Type B pancreatic cell (in vitro differentiated cells): ENCODE measurements at regions not wholly inside any gene's neighbourhood (a gene's known extent, or its start where the extent isn't known, plus 50 kb on each side); places are given as distances from the start of the nearest gene placed in this dataset.

ENCODE experiments used
- DNase-seq: peaks from one replicate; pipeline ENCODE4 v3.0.0; 2021; ENCODE audit warnings: mixed read lengths; ENCODE audit not compliant: unreplicated experiment; ENCODE audit errors: extremely low spot score
- H3K27ac Mint-ChIP-seq: 2 replicates; pipeline ENCODE4 v1.8.0; 2021; ENCODE audit warnings: mild to moderate bottlenecking, mixed read lengths
- H3K27me3 Mint-ChIP-seq: 2 replicates; pipeline ENCODE4 v1.8.0; 2021; ENCODE audit warnings: mixed read lengths
- H3K36me3 Mint-ChIP-seq: 2 replicates; pipeline ENCODE4 v1.8.0; 2021; ENCODE audit warnings: mixed read lengths
- H3K4me1 Mint-ChIP-seq: one replicate; pipeline ENCODE4 v1.8.0; 2021; ENCODE audit warnings: mixed read lengths; ENCODE audit not compliant: unreplicated experiment
- H3K4me3 Mint-ChIP-seq: 2 replicates; pipeline ENCODE4 v1.8.0; 2021; ENCODE audit warnings: mild to moderate bottlenecking, mixed read lengths
- H3K9me3 Mint-ChIP-seq: 2 replicates; pipeline ENCODE4 v1.8.0; 2021; ENCODE audit warnings: mixed read lengths
- CTCF ChIP-seq: fragments of 200-600 bp; sonication (generic); conservative IDR thresholded peaks from 2 replicates; pipeline ENCODE4 v1.5.0; 2021; ENCODE audit warnings: antibody characterized with exemption, mild to moderate bottlenecking

- H3K4me3 Mint-ChIP-seq = no peak overlapping the region
- H3K9me3 Mint-ChIP-seq = peaks cover 9% of the 10 kb centered on the region
- DNase-seq = no peak
- no peaks in the 10 kb centered on the region for H3K27me3 Mint-ChIP-seq
- no peaks in the 10 kb centered on the region for H3K4me1 Mint-ChIP-seq
- no peak overlapping the region for H3K27ac Mint-ChIP-seq
- no peak for TF ChIP-seq CTCF
- H3K36me3 Mint-ChIP-seq = no peaks in the 10 kb centered on the region
Measured at GRCh38 chr9:85142496-85142911, 473.0 kb downstream of the NTRK2 start.

- DNase-seq = no peak
- no peaks in the 10 kb centered on the region for H3K27me3 Mint-ChIP-seq
- H3K4me3 Mint-ChIP-seq = no peak overlapping the region
- no peaks in the 10 kb centered on the region for H3K36me3 Mint-ChIP-seq
- H3K27ac Mint-ChIP-seq = no peak overlapping the region
- TF ChIP-seq CTCF = no peak
- H3K4me1 Mint-ChIP-seq = no peaks in the 10 kb centered on the region
- peaks cover 3% of the 10 kb centered on the region for H3K9me3 Mint-ChIP-seq
Measured at GRCh38 chr9:85137696-85138095, 468.2 kb downstream of the NTRK2 start.

GRCh38 chr9:85136987-85137386 lies 467.5 kb downstream of the NTRK2 start:
- no peak for DNase-seq
- TF ChIP-seq CTCF = no peak
- Mint-ChIP-seq H3K36me3 (no peaks in the 10 kb centered on the region), H3K27ac (no peak overlapping the region), H3K9me3 (peaks cover 5% of the 10 kb centered on the region), H3K4me1 (no peaks in the 10 kb centered on the region), H3K4me3 (no peak overlapping the region), H3K27me3 (no peaks in the 10 kb centered on the region)

- no peak overlapping the region for H3K27ac Mint-ChIP-seq
- H3K27me3 Mint-ChIP-seq = no peaks in the 10 kb centered on the region
- TF ChIP-seq CTCF = no peak
- no peak for DNase-seq
- no peaks in the 10 kb centered on the region for H3K4me1 Mint-ChIP-seq
- H3K4me3 Mint-ChIP-seq = no peak overlapping the region
- H3K9me3 Mint-ChIP-seq = peaks cover 5% of the 10 kb centered on the region
- H3K36me3 Mint-ChIP-seq = no peaks in the 10 kb centered on the region
Measured at GRCh38 chr9:85136507-85136906, 467.0 kb downstream of the NTRK2 start.

- Mint-ChIP-seq H3K4me3 (no peak overlapping the region), H3K27ac (no peak overlapping the region), H3K4me1 (no peaks in the 10 kb centered on the region), H3K36me3 (no peaks in the 10 kb centered on the region), H3K27me3 (no peaks in the 10 kb centered on the region), H3K9me3 (peaks cover 5% of the 10 kb centered on the region)
- no peak for DNase-seq
- no peak for TF ChIP-seq CTCF
Measured at GRCh38 chr9:85130764-85131163, 461.2 kb downstream of the NTRK2 start.

- TF ChIP-seq CTCF = no peak
- DNase-seq = no peak
- H3K36me3 Mint-ChIP-seq = no peaks in the 10 kb centered on the region
- H3K27ac Mint-ChIP-seq = no peak overlapping the region
- H3K4me1 Mint-ChIP-seq = no peaks in the 10 kb centered on the region
- H3K27me3 Mint-ChIP-seq = no peaks in the 10 kb centered on the region
- H3K9me3 Mint-ChIP-seq = peaks cover 5% of the 10 kb centered on the region
- no peak overlapping the region for H3K4me3 Mint-ChIP-seq
Measured at GRCh38 chr9:85130260-85130659, 460.7 kb downstream of the NTRK2 start.
